Type B pancreatic cell (in vitro differentiated cells): ENCODE measurements at regions not wholly inside any gene's neighbourhood (a gene's known extent, or its start where the extent isn't known, plus 50 kb on each side); places are given as distances from the start of the nearest gene placed in this dataset.

Experiments used
- DNase-seq: peaks from one replicate; pipeline ENCODE4 v3.0.0; 2021; ENCODE audit warnings: mixed read lengths; ENCODE audit not compliant: unreplicated experiment; ENCODE audit errors: extremely low spot score
- H3K27ac Mint-ChIP-seq: 2 replicates; pipeline ENCODE4 v1.8.0; 2021; ENCODE audit warnings: mild to moderate bottlenecking, mixed read lengths
- H3K27me3 Mint-ChIP-seq: 2 replicates; pipeline ENCODE4 v1.8.0; 2021; ENCODE audit warnings: mixed read lengths
- H3K36me3 Mint-ChIP-seq: 2 replicates; pipeline ENCODE4 v1.8.0; 2021; ENCODE audit warnings: mixed read lengths
- H3K4me1 Mint-ChIP-seq: one replicate; pipeline ENCODE4 v1.8.0; 2021; ENCODE audit warnings: mixed read lengths; ENCODE audit not compliant: unreplicated experiment
- H3K4me3 Mint-ChIP-seq: 2 replicates; pipeline ENCODE4 v1.8.0; 2021; ENCODE audit warnings: mild to moderate bottlenecking, mixed read lengths
- H3K9me3 Mint-ChIP-seq: 2 replicates; pipeline ENCODE4 v1.8.0; 2021; ENCODE audit warnings: mixed read lengths
- TF ChIP-seq, protein P1 (sequence below): fragments of 200-600 bp; sonication (generic); conservative IDR thresholded peaks from 2 replicates; pipeline ENCODE4 v1.5.0; 2021; ENCODE audit warnings: antibody characterized with exemption, mild to moderate bottlenecking

DNA sequence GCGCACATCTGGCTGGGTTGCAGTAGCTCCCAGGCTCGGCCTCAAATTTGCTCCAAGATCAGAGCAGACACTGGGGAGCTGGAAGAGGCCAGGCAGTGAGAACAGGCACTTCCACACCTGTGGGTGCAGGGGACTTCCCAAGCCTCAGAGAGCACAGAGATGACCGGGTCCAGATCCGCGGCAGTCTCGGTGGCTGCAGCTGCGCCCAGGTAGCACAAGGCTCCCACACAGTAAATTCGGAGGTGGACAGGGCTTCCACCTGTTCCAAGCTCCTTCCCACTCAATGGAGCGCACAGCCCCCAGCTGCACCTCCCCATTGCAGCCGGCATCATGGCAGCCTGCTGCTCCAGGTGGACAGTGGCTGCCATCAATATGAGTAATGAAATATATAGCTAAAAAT is 1417.4 kb upstream of the SLC10A2 start:
- H3K27ac Mint-ChIP-seq, result no peak overlapping the region
- DNase-seq, result no peak
- no peaks in the 10 kb centered on the region for H3K36me3 Mint-ChIP-seq
- no peak overlapping the region for H3K4me3 Mint-ChIP-seq
- H3K4me1 Mint-ChIP-seq, result peaks cover 9% of the 10 kb centered on the region
- no peaks in the 10 kb centered on the region for H3K27me3 Mint-ChIP-seq
- TF ChIP-seq, protein P1, sequence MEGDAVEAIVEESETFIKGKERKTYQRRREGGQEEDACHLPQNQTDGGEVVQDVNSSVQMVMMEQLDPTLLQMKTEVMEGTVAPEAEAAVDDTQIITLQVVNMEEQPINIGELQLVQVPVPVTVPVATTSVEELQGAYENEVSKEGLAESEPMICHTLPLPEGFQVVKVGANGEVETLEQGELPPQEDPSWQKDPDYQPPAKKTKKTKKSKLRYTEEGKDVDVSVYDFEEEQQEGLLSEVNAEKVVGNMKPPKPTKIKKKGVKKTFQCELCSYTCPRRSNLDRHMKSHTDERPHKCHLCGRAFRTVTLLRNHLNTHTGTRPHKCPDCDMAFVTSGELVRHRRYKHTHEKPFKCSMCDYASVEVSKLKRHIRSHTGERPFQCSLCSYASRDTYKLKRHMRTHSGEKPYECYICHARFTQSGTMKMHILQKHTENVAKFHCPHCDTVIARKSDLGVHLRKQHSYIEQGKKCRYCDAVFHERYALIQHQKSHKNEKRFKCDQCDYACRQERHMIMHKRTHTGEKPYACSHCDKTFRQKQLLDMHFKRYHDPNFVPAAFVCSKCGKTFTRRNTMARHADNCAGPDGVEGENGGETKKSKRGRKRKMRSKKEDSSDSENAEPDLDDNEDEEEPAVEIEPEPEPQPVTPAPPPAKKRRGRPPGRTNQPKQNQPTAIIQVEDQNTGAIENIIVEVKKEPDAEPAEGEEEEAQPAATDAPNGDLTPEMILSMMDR, result no peak
- peaks cover 10% of the 10 kb centered on the region for H3K9me3 Mint-ChIP-seq

GRCh38 chr13:104477261-104477660 is 1411.0 kb upstream of the SLC10A2 start:
- TF ChIP-seq, protein P1, result no peak
- Mint-ChIP-seq H3K36me3 (no peaks in the 10 kb centered on the region), H3K9me3 (peaks cover 17% of the 10 kb centered on the region), H3K27ac (no peak overlapping the region), H3K27me3 (no peaks in the 10 kb centered on the region), H3K4me3 (no peak overlapping the region), H3K4me1 (no peaks in the 10 kb centered on the region)
- DNase-seq, result no peak

DNA sequence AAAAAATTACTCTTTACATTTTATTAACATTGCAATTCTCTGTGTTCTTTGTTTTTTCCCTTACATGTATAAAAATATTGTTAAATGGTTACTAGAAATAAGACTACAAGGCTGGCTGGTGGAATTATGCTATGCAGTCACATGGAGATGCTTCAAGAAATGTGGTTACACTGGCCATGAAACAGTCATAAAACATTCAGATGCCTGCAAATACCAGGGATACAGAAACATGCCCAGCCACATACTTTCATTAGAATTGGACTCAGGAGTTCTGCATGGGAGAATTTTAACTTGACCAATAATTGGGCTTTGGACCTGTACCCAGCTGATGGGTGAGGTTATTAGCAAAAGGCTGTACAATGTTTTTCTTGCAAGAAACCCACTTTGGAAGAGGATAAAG is 1407.7 kb upstream of the SLC10A2 start:
- no peaks in the 10 kb centered on the region for H3K4me1 Mint-ChIP-seq
- no peaks in the 10 kb centered on the region for H3K36me3 Mint-ChIP-seq
- H3K9me3 Mint-ChIP-seq, result peaks cover 9% of the 10 kb centered on the region

DNA sequence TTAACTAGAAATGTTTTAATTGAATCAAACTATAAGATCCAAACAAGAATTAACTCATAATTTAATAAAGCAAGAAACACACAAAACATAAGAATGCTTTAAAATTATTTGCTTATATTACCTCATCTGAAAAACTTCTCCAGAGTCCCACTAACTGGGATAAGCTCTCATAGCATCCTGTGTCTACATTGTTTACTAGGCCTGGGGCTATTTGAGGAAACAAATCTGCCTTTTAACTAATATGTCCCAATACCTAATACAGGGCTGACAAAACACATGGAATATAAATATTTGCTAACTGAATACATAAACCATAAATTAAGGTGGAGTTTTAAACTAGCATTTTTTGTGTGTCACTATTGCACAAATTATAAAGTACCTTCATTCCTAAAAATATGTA is 1399.8 kb upstream of the SLC10A2 start:
- H3K4me1 Mint-ChIP-seq, result no peaks in the 10 kb centered on the region
- no peaks in the 10 kb centered on the region for H3K27me3 Mint-ChIP-seq
- TF ChIP-seq, protein P1, result no peak
- no peak overlapping the region for H3K27ac Mint-ChIP-seq
- no peak overlapping the region for H3K4me3 Mint-ChIP-seq
- peaks cover 5% of the 10 kb centered on the region for H3K9me3 Mint-ChIP-seq
- DNase-seq, result no peak
- no peaks in the 10 kb centered on the region for H3K36me3 Mint-ChIP-seq

More for the DNA sequence above, 1407.7 kb upstream of the SLC10A2 start:
- no peak overlapping the region for H3K27ac Mint-ChIP-seq
- DNase-seq, result no peak
- H3K4me3 Mint-ChIP-seq, result no peak overlapping the region
- H3K27me3 Mint-ChIP-seq, result no peaks in the 10 kb centered on the region
- TF ChIP-seq, protein P1, result no peak

DNA sequence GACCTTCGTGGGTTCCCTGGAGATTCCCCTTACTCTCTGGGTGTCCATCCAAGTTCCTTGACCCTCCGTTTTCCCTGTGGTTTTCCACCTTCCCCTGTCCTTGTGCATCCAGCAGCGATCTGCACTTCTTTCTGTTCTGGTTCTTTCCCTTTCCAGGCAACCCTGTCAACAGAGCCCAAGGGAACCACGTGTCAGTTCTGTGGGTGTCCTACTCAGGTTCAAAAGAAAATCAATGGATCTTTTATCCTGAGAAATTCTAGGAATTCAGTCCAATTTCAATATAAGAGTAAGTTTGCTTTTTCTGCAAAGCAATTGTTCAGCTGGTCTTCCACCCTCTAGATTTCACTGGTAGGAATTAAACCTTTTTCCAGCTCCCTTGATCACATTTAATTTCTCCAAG is 1394.8 kb upstream of the SLC10A2 start:
- DNase-seq, result no peak
- no peaks in the 10 kb centered on the region for H3K4me1 Mint-ChIP-seq
- H3K9me3 Mint-ChIP-seq, result peaks cover 5% of the 10 kb centered on the region
- H3K36me3 Mint-ChIP-seq, result no peaks in the 10 kb centered on the region
- H3K27ac Mint-ChIP-seq, result no peak overlapping the region
- TF ChIP-seq, protein P1, result no peak
- no peaks in the 10 kb centered on the region for H3K27me3 Mint-ChIP-seq
- H3K4me3 Mint-ChIP-seq, result no peak overlapping the region

DNA sequence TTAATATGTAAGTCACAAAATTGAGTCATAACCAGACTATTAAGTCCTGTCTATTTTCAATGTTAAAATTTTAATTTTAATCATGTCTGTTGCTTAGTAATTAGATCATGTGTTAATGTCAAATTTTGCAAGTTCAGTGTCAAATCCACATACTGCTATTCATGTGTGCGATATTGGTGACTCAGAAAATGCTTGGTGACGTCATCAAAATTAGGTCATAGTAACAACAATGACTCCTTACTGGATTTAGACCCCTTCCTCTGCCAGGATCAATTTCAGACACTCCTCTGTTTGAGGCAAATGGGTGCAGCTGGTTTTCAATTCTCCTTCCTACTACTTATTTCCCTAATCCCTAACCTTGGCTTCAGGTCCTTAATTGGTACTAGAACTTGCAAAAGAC is 1394.3 kb upstream of the SLC10A2 start:
- no peak overlapping the region for H3K27ac Mint-ChIP-seq
- peaks cover 5% of the 10 kb centered on the region for H3K9me3 Mint-ChIP-seq
- TF ChIP-seq, protein P1, result no peak
- no peaks in the 10 kb centered on the region for H3K27me3 Mint-ChIP-seq
- H3K4me1 Mint-ChIP-seq, result no peaks in the 10 kb centered on the region
- DNase-seq, result no peak
- H3K36me3 Mint-ChIP-seq, result no peaks in the 10 kb centered on the region
- no peak overlapping the region for H3K4me3 Mint-ChIP-seq
